C4-2B (cell line): ENCODE measurements at regions not wholly inside any gene's neighbourhood (a gene's known extent, or its start where the extent isn't known, plus 50 kb on each side); places are given as distances from the start of the nearest gene placed in this dataset.

Source experiments
- H3K27ac ChIP-seq: fragments of 450-650 bp; 2 replicates; pipeline ENCODE4 v1.5.1; 2017
- CTCF ChIP-seq: fragments of 450-650 bp; conservative IDR thresholded peaks from 2 replicates; pipeline ENCODE4 v1.5.1; 2017; ENCODE audit warnings: mild to moderate bottlenecking
- ZFX ChIP-seq: fragments of 450-650 bp; IDR thresholded peaks from 2 replicates; pipeline ENCODE4 v1.6.1; 2017

DNA sequence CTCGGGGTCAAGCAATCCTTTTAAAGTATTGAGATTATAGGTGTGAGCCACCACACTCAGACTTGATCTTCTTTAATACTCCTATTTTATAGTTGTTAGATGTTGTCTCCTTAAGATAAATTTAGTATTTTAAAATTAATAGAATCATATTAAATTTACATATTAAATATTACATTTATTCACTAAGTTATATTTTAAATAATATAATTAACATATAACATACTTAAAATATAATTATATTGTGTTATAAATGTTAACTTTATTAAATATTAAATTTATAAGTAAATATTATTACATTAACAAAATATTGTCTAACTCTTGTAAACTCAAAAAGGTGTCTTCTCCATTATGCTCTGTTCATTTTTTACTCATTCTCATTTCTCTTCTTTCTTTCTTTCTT lies 675.9 kb upstream of the ADGRL4 start:
- TF ChIP-seq ZFX, result no peak
- TF ChIP-seq CTCF, result no peak

GRCh38 chr1:79681382-79681781 lies 674.9 kb upstream of the ADGRL4 start:
- H3K27ac ChIP-seq, result no peak overlapping the region
- TF ChIP-seq ZFX, result no peak
- TF ChIP-seq CTCF, result peak; percentile 35

More for the DNA sequence above, 675.9 kb upstream of the ADGRL4 start:
- H3K27ac ChIP-seq, result no peak overlapping the region

- no peak for TF ChIP-seq CTCF
- TF ChIP-seq ZFX, result no peak
- no peak overlapping the region for H3K27ac ChIP-seq
These were observed 673.4 kb upstream of the ADGRL4 start for GRCh38 chr1:79679916-79680315.

- TF ChIP-seq CTCF (no peak), ZFX (no peak)
- H3K27ac ChIP-seq, result no peak overlapping the region
These were observed 661.5 kb upstream of the ADGRL4 start for GRCh38 chr1:79667848-79668696.

DNA sequence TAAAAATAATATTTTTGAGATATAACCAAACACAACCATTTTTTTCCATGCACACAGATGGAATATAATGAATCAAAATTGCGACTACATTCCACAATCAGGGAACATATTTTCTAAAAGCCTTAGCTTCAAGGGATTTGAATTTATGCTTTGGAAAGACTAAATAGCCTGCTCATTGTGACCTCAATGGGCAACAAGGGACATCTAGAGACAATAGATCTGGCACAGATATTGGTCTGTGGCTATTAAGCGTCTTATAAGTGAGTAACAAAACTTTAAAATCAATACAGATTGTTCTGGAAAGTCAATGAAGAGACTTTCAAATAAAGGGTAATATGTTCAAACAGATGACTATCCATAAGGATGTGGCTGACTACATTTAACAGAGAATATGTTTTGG lies 660.6 kb upstream of the ADGRL4 start:
- H3K27ac ChIP-seq, result no peak overlapping the region
- TF ChIP-seq ZFX, result no peak
- no peak for TF ChIP-seq CTCF

GRCh38 chr1:79663916-79664315 lies 657.4 kb upstream of the ADGRL4 start:
- H3K27ac ChIP-seq, result no peak overlapping the region
- TF ChIP-seq CTCF (no peak), ZFX (no peak)

DNA sequence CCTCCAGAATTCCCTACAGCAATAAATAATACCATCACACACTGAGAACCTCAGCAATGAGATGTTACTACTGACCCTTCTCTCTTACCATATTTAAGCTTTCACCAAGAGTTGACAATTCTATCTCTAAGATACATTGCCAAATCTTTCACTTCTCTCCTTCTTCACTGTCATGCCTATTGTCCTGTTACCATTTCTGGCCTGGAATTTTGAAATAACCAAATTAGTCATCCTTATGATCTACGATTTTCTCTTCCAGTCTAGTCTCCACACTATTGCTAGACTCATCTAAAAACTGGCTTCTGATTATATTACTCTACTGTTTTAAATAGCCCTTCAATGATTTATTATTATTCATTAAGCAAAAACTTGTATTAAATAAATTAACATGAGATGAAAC lies 656.1 kb upstream of the ADGRL4 start:
- TF ChIP-seq ZFX (no peak), CTCF (no peak)
- no peak overlapping the region for H3K27ac ChIP-seq
